HCT116 (cell line): ENCODE measurements at regions not wholly inside any gene's neighbourhood (a gene's known extent, or its start where the extent isn't known, plus 50 kb on each side); places are given as distances from the start of the nearest gene placed in this dataset.

ENCODE experiments used
- ATAC-seq: fragments of 200-7000 bp; cut with Tn5 transposase; 2 replicates; pipeline ENCODE4 v1.9.1; 2020; ENCODE audit warnings: mild to moderate bottlenecking, moderate library complexity
- BruUV-seq: library from RNA; stranded (reverse); fragments of 400-500 nt; replicated peaks from 2 replicates; lab custom pipeline; 2021; lab: Mats Ljungman, UMichigan
- CTCF ChIA-PET: fragments of 300-600 bp; sonication (Branson Sonifier 250); formaldehyde crosslinking; loops from one replicate; lab custom pipeline; 2021; ENCODE audit warnings: antibody characterized with exemption; lab: Charles Lee
- POLR2A ChIA-PET: fragments of 300-600, 350-600 bp; sonication (Branson Sonifier 250); formaldehyde crosslinking; loops from one replicate; lab custom pipeline; 2021; ENCODE audit warnings: antibody characterized with exemption; lab: Charles Lee
- RAD21 ChIA-PET, 2 experiments: fragments of 300-600 bp; sonication (Branson Sonifier 250); formaldehyde crosslinking; loops; one replicate each; lab custom pipeline; 2023; ENCODE audit warnings: low total read pairs in 2 of 2; ENCODE audit not compliant: uncharacterized antibody in 2 of 2, unreplicated experiment in 2 of 2, low non-redundant PET in 1 of 2; lab: Charles Lee
- DNase-seq: peaks from one replicate; pipeline ENCODE4 v3.0.0-alpha.2; 2010; ENCODE audit warnings: low read depth, low spot score
- H2AFZ ChIP-seq: fragments of 200-600 bp; shearing (Covaris generic), sonication (generic); 2 replicates; pipeline ENCODE4 v1.6.1; 2017; ENCODE audit warnings: low read depth, mixed run types, mixed read lengths, antibody characterized with exemption, low read length; ENCODE audit not compliant: poor library complexity, severe bottlenecking
- H3K27ac ChIP-seq: 2 replicates; pipeline ENCODE4 v1.5.1; 2012; ENCODE audit warnings: low read depth, low read length
- H3K27me3 ChIP-seq: fragments of 200-600 bp; sonication (generic); 2 replicates; pipeline ENCODE4 v1.6.1; 2016; ENCODE audit warnings: mixed run types, low read length, mixed read lengths; ENCODE audit not compliant: insufficient read depth
- H3K36me3 ChIP-seq, 2 experiments: fragments of 200-500 bp in 1 of 2; fragments of 200-600 bp in 1 of 2; sonication (Bioruptor generic) in 1 of 2; sonication (generic) in 1 of 2; 2 replicates each; pipeline versions ENCODE4 v1.5.1 to v1.6.1; 2014 to 2016; ENCODE audit warnings: low read length in 2 of 2, inconsistent platforms in 1 of 2, mixed read lengths in 1 of 2, mixed run types in 1 of 2; ENCODE audit not compliant: insufficient read depth in 2 of 2, control insufficient read depth in 1 of 2
- H3K4me1 ChIP-seq, 2 experiments: fragments of 200-600 bp in 1 of 2; sonication (generic) in 1 of 2; 2 replicates each; pipeline versions ENCODE4 v1.5.1 to v1.6.1; 2012 to 2017; ENCODE audit warnings: low read length in 2 of 2, inconsistent platforms in 1 of 2, mild to moderate bottlenecking in 1 of 2, mixed read lengths in 1 of 2, mixed run types in 1 of 2, moderate library complexity in 1 of 2; ENCODE audit not compliant: insufficient read depth in 2 of 2, control insufficient read depth in 1 of 2
- H3K4me2 ChIP-seq: fragments of 200-600 bp; sonication (generic); 2 replicates; pipeline ENCODE4 v1.6.1; 2017; ENCODE audit warnings: mixed run types, low read length, mixed read lengths
- H3K4me3 ChIP-seq, 2 experiments: fragments of 200-600 bp in 1 of 2; sonication (generic) in 1 of 2; replicated peaks in 1 of 2; 2 replicates each; pipeline ENCODE4 v1.5.1; 2011 to 2016; ENCODE audit warnings: low read length in 2 of 2, control low read depth in 1 of 2, low read depth in 1 of 2, mild to moderate bottlenecking in 1 of 2, mixed read lengths in 1 of 2, mixed run types in 1 of 2
- H3K79me2 ChIP-seq: fragments of 200-600 bp; sonication (generic); 2 replicates; pipeline ENCODE4 v1.6.1; 2017; ENCODE audit warnings: mild to moderate bottlenecking, mixed run types, low read length, moderate library complexity, mixed read lengths; ENCODE audit not compliant: insufficient read depth
- H3K9ac ChIP-seq: fragments of 200-600 bp; sonication (generic); 2 replicates; pipeline ENCODE4 v1.6.1; 2016; ENCODE audit warnings: low read length, mixed read lengths
- H3K9me2 ChIP-seq: fragments of 200-600 bp; sonication (generic), shearing (Covaris generic); 2 replicates; pipeline ENCODE4 v1.6.1; 2017; ENCODE audit warnings: mixed run types, mild to moderate bottlenecking, moderate library complexity; ENCODE audit not compliant: insufficient read depth
- H3K9me3 ChIP-seq, 2 experiments: fragments of 200-500 bp in 1 of 2; fragments of 200-600 bp in 1 of 2; sonication (Bioruptor generic) in 1 of 2; sonication (generic) in 1 of 2; 2 replicates each; pipeline ENCODE4 v1.6.1; 2014 to 2017; ENCODE audit warnings: low read length in 2 of 2, mixed read lengths in 2 of 2, inconsistent platforms in 1 of 2, low read depth in 1 of 2, mild to moderate bottlenecking in 1 of 2, mixed run types in 1 of 2, moderate library complexity in 1 of 2; ENCODE audit not compliant: control insufficient read depth in 1 of 2, insufficient read depth in 1 of 2
- H4K20me1 ChIP-seq: fragments of 200-600 bp; sonication (generic), shearing (Covaris generic); 2 replicates; pipeline ENCODE4 v1.6.1; 2017; ENCODE audit warnings: mixed run types, mild to moderate bottlenecking, moderate library complexity; ENCODE audit not compliant: insufficient read depth
- CBX3 ChIP-seq: IDR thresholded peaks from 2 replicates; pipeline ENCODE4 v1.6.1; 2012; ENCODE audit warnings: low read depth
- EGR1 ChIP-seq: IDR thresholded peaks from 2 replicates; pipeline ENCODE4 v1.6.1; 2012; ENCODE audit warnings: low read depth
- EZH2 ChIP-seq: fragments of 200-600 bp; sonication (generic); IDR thresholded peaks from 2 replicates; pipeline ENCODE4 v1.6.1; 2017; ENCODE audit warnings: antibody characterized with exemption, mixed run types
- EZH2phosphoT487 ChIP-seq: fragments of 200-600 bp; IDR thresholded peaks from 2 replicates; pipeline ENCODE4 v1.6.1; 2018; ENCODE audit warnings: antibody characterized with exemption, borderline replicate concordance
- FOSL1 ChIP-seq: IDR thresholded peaks from 2 replicates; pipeline ENCODE4 v1.6.1; 2012; ENCODE audit warnings: low read depth
- JUND ChIP-seq: IDR thresholded peaks from 2 replicates; pipeline ENCODE4 v1.6.1; 2012
- POLR2A ChIP-seq: IDR thresholded peaks from 2 replicates; pipeline ENCODE4 v1.7.0; 2011; ENCODE audit warnings: borderline replicate concordance; ENCODE audit not compliant: insufficient read depth, insufficient read length; ENCODE audit errors: extremely low read depth
- RAD21 ChIP-seq: IDR thresholded peaks from 2 replicates; pipeline ENCODE4 v1.6.1; 2012; ENCODE audit warnings: low read depth, mild to moderate bottlenecking
- REST ChIP-seq: IDR thresholded peaks from 2 replicates; pipeline ENCODE4 v1.6.1; 2012; ENCODE audit warnings: low read depth
- SIN3A ChIP-seq: IDR thresholded peaks from 2 replicates; pipeline ENCODE4 v1.6.1; 2012; ENCODE audit warnings: low read depth
- SP1 ChIP-seq: IDR thresholded peaks from 2 replicates; pipeline ENCODE4 v1.6.1; 2012; ENCODE audit warnings: low read depth
- SRF ChIP-seq: IDR thresholded peaks from 2 replicates; pipeline ENCODE4 v1.6.1; 2012; ENCODE audit warnings: low read depth
- TCF7L2 ChIP-seq: IDR thresholded peaks from 2 replicates; pipeline ENCODE4 v1.7.0; 2011; ENCODE audit warnings: borderline replicate concordance, inconsistent platforms; ENCODE audit not compliant: insufficient read depth, insufficient read length; ENCODE audit errors: extremely low read depth
- YY1 ChIP-seq: IDR thresholded peaks from 2 replicates; pipeline ENCODE4 v1.6.1; 2011; ENCODE audit warnings: low read length, low read depth, moderate library complexity, mild to moderate bottlenecking; ENCODE audit not compliant: insufficient replicate concordance; ENCODE audit errors: extremely low read depth
- ZNF274 ChIP-seq: fragments of 200-500 bp; sonication (Bioruptor generic); IDR thresholded peaks from 2 replicates; pipeline ENCODE4 v1.6.1; 2014; ENCODE audit warnings: mild to moderate bottlenecking, low read depth, low read length, inconsistent platforms
- intact Hi-C: fragments of 100-400 bp; cut with micrococcal nuclease; formaldehyde crosslinking; loops from 2 replicates; pipeline ENCODE4 v1.10.0; 2022

- ChIA-PET CTCF (no interaction called here), POLR2A (no interaction called here), RAD21 (no interaction called here)
- no peak overlapping the region for H3K4me3 ChIP-seq
- no peaks in the 10 kb centered on the region for H3K27me3 ChIP-seq
- DNase-seq (no peak), ATAC-seq (no peak)
- H3K9me3 ChIP-seq: peaks cover 0 to 4% of the 10 kb centered on the region in 2 experiments; a peak in 1 of 4 replicates
- no peak overlapping the region for H2AFZ ChIP-seq
- no peaks in the 10 kb centered on the region for H3K9me2 ChIP-seq
- H4K20me1 ChIP-seq: no peaks in the 10 kb centered on the region
- intact Hi-C loops: no loop called here
- H3K36me3 ChIP-seq: no peaks in the 10 kb centered on the region
- BruUV-seq: no TSS peak
- no peak for TF ChIP-seq CBX3
- TF ChIP-seq ZNF274: no peak
- no peak for TF ChIP-seq EZH2
- TF ChIP-seq SRF: no peak
- TF ChIP-seq EGR1: no peak
- TF ChIP-seq, all 23 proteins: peak for 0
- Histone ChIP-seq H3K4me2 (no peak overlapping the region), H3K9ac (no peak overlapping the region), H3K27ac (no peak overlapping the region), H3K79me2 (no peaks in the 10 kb centered on the region), H3K4me1 (no peaks in the 10 kb centered on the region)
Observed at GRCh38 chr11:115606498-115607220, 102.4 kb upstream of the CADM1 start.

- CTCF ChIA-PET: no interaction called here
- POLR2A ChIA-PET: no interaction called here
- no TSS peak for BruUV-seq
- TF ChIP-seq SRF (no peak), EZH2phosphoT487 (no peak), RAD21 (no peak), SP1 (no peak), EZH2 (no peak), ZNF274 (no peak), YY1 (no peak), TCF7L2 (no peak), SIN3A (no peak), EGR1 (no peak), JUND (no peak), POLR2A (no peak), CBX3 (no peak), FOSL1 (no peak), REST (no peak)
Observed at GRCh38 chr11:115605871-115606497, 101.8 kb upstream of the CADM1 start.

More at GRCh38 chr11:115605871-115606497, 101.8 kb upstream of the CADM1 start:
- Histone ChIP-seq H3K9me2 (no peaks in the 10 kb centered on the region), H4K20me1 (no peaks in the 10 kb centered on the region), H3K4me1 (no peaks in the 10 kb centered on the region), H3K4me2 (no peak overlapping the region), H3K27me3 (no peaks in the 10 kb centered on the region), H3K9ac (no peak overlapping the region), H3K27ac (no peak overlapping the region), H2AFZ (no peak overlapping the region), H3K4me3 (no peak overlapping the region), H3K9me3 (peaks cover 0 to 4% of the 10 kb centered on the region in 2 experiments; a peak in 1 of 4 replicates), H3K36me3 (no peaks in the 10 kb centered on the region), H3K79me2 (no peaks in the 10 kb centered on the region)
- ATAC-seq: no peak
- intact Hi-C loops: no loop called here
- RAD21 ChIA-PET: no interaction called here
- DNase-seq: no peak
